Endothelial cell of umbilical vein (primary cell): ENCODE measurements at regions not wholly inside any gene's neighbourhood (a gene's known extent, or its start where the extent isn't known, plus 50 kb on each side); places are given as distances from the start of the nearest gene placed in this dataset.

Source experiments
- BruUV-seq: library from RNA; stranded (reverse); fragments of 400-500 nt; replicated peaks from 2 replicates; lab custom pipeline; 2021; lab: Mats Ljungman, UMichigan
- CTCF ChIA-PET: fragments of 300-600, 350-600 bp; sonication (Branson Sonifier 250); formaldehyde crosslinking; loops from one replicate; lab custom pipeline; 2021; ENCODE audit warnings: antibody characterized with exemption, inconsistent platforms; lab: Charles Lee
- POLR2A ChIA-PET: fragments of 300-600, 350-600 bp; sonication (Branson Sonifier 250); formaldehyde crosslinking; loops from one replicate; lab custom pipeline; 2021; ENCODE audit warnings: antibody characterized with exemption, inconsistent platforms; lab: Charles Lee
- DNase-seq: peaks from one replicate; pipeline ENCODE4 v3.0.0-alpha.2; 2011; ENCODE audit warnings: low read depth, low spot score
- FAIRE-seq: peaks from 2 replicates; lab custom pipeline; 2011; peaks lifted over from hg19 to GRCh38; lab: Jason Lieb, UNC
- H2AFZ ChIP-seq: 2 replicates; pipeline ENCODE4 v1.6.0; 2012; ENCODE audit warnings: low read depth, low read length, control low read depth, inconsistent platforms
- H3K27ac ChIP-seq: 2 replicates; pipeline ENCODE4 v1.5.1; 2011; ENCODE audit warnings: low read depth, mild to moderate bottlenecking, control low read depth, low read length, moderate library complexity; ENCODE audit not compliant: insufficient read depth
- H3K27me3 ChIP-seq, 2 experiments: 2 replicates each; pipeline versions ENCODE4 v1.6.0 to v1.6.1; 2011; ENCODE audit warnings: low read length in 2 of 2, mixed read lengths in 1 of 2; ENCODE audit not compliant: control insufficient read depth in 2 of 2, insufficient read depth in 2 of 2
- H3K36me3 ChIP-seq, 2 experiments: 2 replicates in 1 of 2; 3 replicates in 1 of 2; pipeline ENCODE4 v1.5.1; 2011; ENCODE audit warnings: low read length in 2 of 2, mild to moderate bottlenecking in 1 of 2, moderate library complexity in 1 of 2; ENCODE audit not compliant: control insufficient read depth in 2 of 2, insufficient read depth in 2 of 2; ENCODE audit errors: extremely low read depth in 1 of 2
- H3K4me1 ChIP-seq: 3 replicates; pipeline ENCODE4 v1.5.1; 2011; ENCODE audit warnings: mild to moderate bottlenecking, low read length; ENCODE audit not compliant: control insufficient read depth, insufficient read depth; ENCODE audit errors: extremely low read depth
- H3K4me2 ChIP-seq: 2 replicates; pipeline ENCODE4 v1.6.1; 2011; ENCODE audit warnings: low read length, control low read depth, mixed read lengths; ENCODE audit not compliant: insufficient read depth
- H3K4me3 ChIP-seq, 3 experiments: fragments of 200-600 bp in 1 of 3; sonication (generic), shearing (Covaris generic) in 1 of 3; replicated peaks in 1 of 3; 2 replicates each; pipeline ENCODE4 v1.5.1; 2011 to 2016; ENCODE audit warnings: control low read depth in 3 of 3, low read length in 3 of 3, mild to moderate bottlenecking in 2 of 3, inconsistent platforms in 1 of 3, low read depth in 1 of 3, moderate library complexity in 1 of 3; ENCODE audit not compliant: insufficient read depth in 1 of 3
- H3K79me2 ChIP-seq: 2 replicates; pipeline ENCODE4 v1.6.0; 2012; ENCODE audit warnings: low read length, inconsistent platforms; ENCODE audit not compliant: control insufficient read depth, insufficient read depth
- H3K9ac ChIP-seq: replicated peaks from 2 replicates; pipeline ENCODE3; 2011; ENCODE audit warnings: low read length, control low read depth; ENCODE audit not compliant: insufficient read depth; ENCODE audit errors: extremely low read depth
- H3K9me1 ChIP-seq: replicated peaks from 3 replicates; pipeline ENCODE4 v1.6.0; 2011; ENCODE audit warnings: mild to moderate bottlenecking, low read length; ENCODE audit not compliant: control insufficient read depth, insufficient read depth; ENCODE audit errors: extremely low read depth
- H3K9me3 ChIP-seq: replicated peaks from 2 replicates; pipeline ENCODE4 v1.5.1; 2012; ENCODE audit warnings: low read length, inconsistent platforms; ENCODE audit not compliant: control insufficient read depth, insufficient read depth
- H4K20me1 ChIP-seq: replicated peaks from 2 replicates; pipeline ENCODE3; 2011; ENCODE audit warnings: mild to moderate bottlenecking, low read length; ENCODE audit not compliant: control insufficient read depth, insufficient read depth; ENCODE audit errors: extremely low read depth
- EZH2 ChIP-seq: IDR thresholded peaks from 2 replicates; pipeline ENCODE4 v1.6.1; 2012; ENCODE audit warnings: borderline replicate concordance, low read depth, mild to moderate bottlenecking, moderate library complexity, low read length, inconsistent platforms; ENCODE audit not compliant: severe bottlenecking
- FOS ChIP-seq: IDR thresholded peaks from 2 replicates; pipeline ENCODE4 v1.6.1; 2011; ENCODE audit warnings: mild to moderate bottlenecking, low read length, moderate library complexity, borderline replicate concordance; ENCODE audit not compliant: insufficient read depth
- GATA2 ChIP-seq: IDR thresholded peaks from 2 replicates; pipeline ENCODE4 v1.7.0; 2011; ENCODE audit warnings: low read depth, mild to moderate bottlenecking, moderate library complexity, mixed read lengths, low read length; ENCODE audit not compliant: insufficient read length, insufficient read depth
- JUN ChIP-seq: IDR thresholded peaks from 2 replicates; pipeline ENCODE4 v1.6.1; 2011; ENCODE audit warnings: borderline replicate concordance, low read depth; ENCODE audit not compliant: insufficient read length, insufficient read depth
- MAX ChIP-seq: IDR thresholded peaks from 2 replicates; pipeline ENCODE4 v1.6.1; 2011; ENCODE audit not compliant: insufficient read depth, insufficient read length
- MYC ChIP-seq: IDR thresholded peaks from one replicate; pipeline ENCODE4 v1.6.1; 2011; ENCODE audit warnings: mild to moderate bottlenecking, low read depth, low read length
- POLR2A ChIP-seq: IDR thresholded peaks from 2 replicates; pipeline ENCODE4 v1.6.1; 2012; ENCODE audit warnings: low read depth, mild to moderate bottlenecking, control low read depth, low read length
- POLR2AphosphoS5 ChIP-seq: IDR thresholded peaks from 2 replicates; pipeline ENCODE4 v1.6.1; 2012; ENCODE audit warnings: low read depth, mild to moderate bottlenecking, control low read depth, low read length, moderate library complexity; ENCODE audit not compliant: insufficient read depth
- dilution Hi-C: fragments of 300-500 bp; cut with MboI; formaldehyde crosslinking; loops from one replicate; pipeline ENCODE4 v1.15.0; 2019; ENCODE audit warnings: low sequenced_read_pairs; ENCODE audit not compliant: extremely low pct_ligation_motif_present
- intact Hi-C: fragments of 100-400 bp; cut with micrococcal nuclease; formaldehyde crosslinking; loops from one replicate; pipeline ENCODE4 v1.10.0; 2022
- TF ChIP-seq, protein P1 (sequence below), 2 donors: IDR thresholded peaks; 1 replicate in 1 of 2; 2 replicates in 1 of 2; pipeline ENCODE4 v1.5.1; 2011; ENCODE audit warnings: low read length in 2 of 2, mild to moderate bottlenecking in 2 of 2, moderate library complexity in 2 of 2, control low read depth in 1 of 2, inconsistent platforms in 1 of 2, low read depth in 1 of 2; ENCODE audit not compliant: insufficient read depth in 1 of 2; ENCODE audit errors: extremely low read depth in 1 of 2

DNA sequence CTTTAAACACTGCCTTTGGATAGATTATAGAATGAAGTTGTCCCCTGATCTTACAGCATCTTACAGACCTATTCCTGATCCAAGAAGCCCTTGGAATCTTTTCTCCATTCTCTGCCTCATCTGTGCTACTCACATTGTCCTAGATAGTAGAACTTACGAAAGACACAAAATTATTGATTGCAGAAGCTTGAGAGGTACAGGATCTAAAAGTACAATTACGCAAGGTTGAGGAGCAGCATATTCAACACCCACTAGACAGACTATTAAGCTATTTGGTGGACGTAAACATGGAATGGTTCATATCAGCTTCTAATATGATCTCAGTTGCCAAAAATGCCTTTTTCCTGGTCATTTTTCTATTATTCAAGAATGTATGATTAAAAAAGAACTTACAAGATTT, 90.5 kb upstream of the SEM1 start:
- POLR2A ChIA-PET: no interaction called here
- dilution Hi-C loops: no loop called here
- no peak for FAIRE-seq

More for the DNA sequence above, 90.5 kb upstream of the SEM1 start:
- Histone ChIP-seq H3K4me1 (no peaks in the 10 kb centered on the region), H3K79me2 (no peaks in the 10 kb centered on the region), H3K4me3 (no peak overlapping the region), H2AFZ (no peak overlapping the region), H3K9ac (no peak overlapping the region), H3K9me3 (no peaks in the 10 kb centered on the region), H3K36me3 (no peaks in the 10 kb centered on the region), H3K27me3 (peaks cover 0 to 2% of the 10 kb centered on the region in 2 experiments), H3K4me2 (no peak overlapping the region), H3K9me1 (no peaks in the 10 kb centered on the region), H3K27ac (no peak overlapping the region), H4K20me1 (no peaks in the 10 kb centered on the region)
- DNase-seq: no peak
- CTCF ChIA-PET: no interaction called here
- intact Hi-C loops: no loop called here
- TF ChIP-seq EZH2: no peak
- TF ChIP-seq FOS: no peak
- no peak for TF ChIP-seq MYC
- no peak for TF ChIP-seq GATA2
- no peak for TF ChIP-seq POLR2AphosphoS5
- TF ChIP-seq, protein P1, sequence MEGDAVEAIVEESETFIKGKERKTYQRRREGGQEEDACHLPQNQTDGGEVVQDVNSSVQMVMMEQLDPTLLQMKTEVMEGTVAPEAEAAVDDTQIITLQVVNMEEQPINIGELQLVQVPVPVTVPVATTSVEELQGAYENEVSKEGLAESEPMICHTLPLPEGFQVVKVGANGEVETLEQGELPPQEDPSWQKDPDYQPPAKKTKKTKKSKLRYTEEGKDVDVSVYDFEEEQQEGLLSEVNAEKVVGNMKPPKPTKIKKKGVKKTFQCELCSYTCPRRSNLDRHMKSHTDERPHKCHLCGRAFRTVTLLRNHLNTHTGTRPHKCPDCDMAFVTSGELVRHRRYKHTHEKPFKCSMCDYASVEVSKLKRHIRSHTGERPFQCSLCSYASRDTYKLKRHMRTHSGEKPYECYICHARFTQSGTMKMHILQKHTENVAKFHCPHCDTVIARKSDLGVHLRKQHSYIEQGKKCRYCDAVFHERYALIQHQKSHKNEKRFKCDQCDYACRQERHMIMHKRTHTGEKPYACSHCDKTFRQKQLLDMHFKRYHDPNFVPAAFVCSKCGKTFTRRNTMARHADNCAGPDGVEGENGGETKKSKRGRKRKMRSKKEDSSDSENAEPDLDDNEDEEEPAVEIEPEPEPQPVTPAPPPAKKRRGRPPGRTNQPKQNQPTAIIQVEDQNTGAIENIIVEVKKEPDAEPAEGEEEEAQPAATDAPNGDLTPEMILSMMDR (IDR thresholded peaks at IDR 0.05; ENCODE audit: extremely low read depth in 1 of 2, insufficient read depth in 1 of 2, low read depth in 1 of 2, low read length in 2 of 2): no peak
- no peak for TF ChIP-seq POLR2A
- no peak for TF ChIP-seq JUN
- no peak for TF ChIP-seq MAX
- BruUV-seq: no TSS peak
